GM12878 (cell line): ENCODE measurements at regions not wholly inside any gene's neighbourhood (a gene's known extent, or its start where the extent isn't known, plus 50 kb on each side); places are given as distances from the start of the nearest gene placed in this dataset.

Experiments used
- ATAC-seq: fragments of 200-7000 bp; cut with Tn5 transposase; 3 replicates; pipeline ENCODE4 v1.9.1; 2020; ENCODE audit warnings: mild to moderate bottlenecking, moderate library complexity
- BruUV-seq: library from RNA; stranded (reverse); fragments of 400-500 nt; replicated peaks from 2 replicates; lab custom pipeline; 2021; lab: Mats Ljungman, UMichigan
- CTCF ChIA-PET: fragments of 300-600 bp; sonication (Branson Sonifier 250); formaldehyde crosslinking; extraction: SDS; loops from one replicate; lab custom pipeline; 2021; ENCODE audit warnings: inconsistent platforms; lab: Yijun Ruan, JAX
- POLR2A ChIA-PET: fragments of 350-600 bp; formaldehyde crosslinking; extraction: SDS; loops from one replicate; lab custom pipeline; 2021; ENCODE audit warnings: inconsistent platforms; lab: Charles Lee
- RAD21 ChIA-PET: fragments of 300-600 bp; sonication (Branson Sonifier 250); formaldehyde crosslinking; loops from one replicate; lab custom pipeline; 2023; ENCODE audit warnings: antibody characterized with exemption; ENCODE audit not compliant: unreplicated experiment; lab: Charles Lee
- SMC1A ChIA-PET: fragments of 300-600 bp; sonication (Branson Sonifier 250); formaldehyde crosslinking; loops from one replicate; lab custom pipeline; 2023; ENCODE audit not compliant: unreplicated experiment, uncharacterized antibody; lab: Charles Lee
- DNase-seq: peaks from one replicate; pipeline ENCODE4 v3.0.0-alpha.2; 2011; ENCODE audit warnings: low read depth, low spot score
- FAIRE-seq: peaks from 3 replicates; lab custom pipeline; 2011; peaks lifted over from hg19 to GRCh38; lab: Jason Lieb, UNC
- H2AFZ ChIP-seq: 2 replicates; pipeline ENCODE4 v1.6.0; 2011; ENCODE audit warnings: low read depth, low read length, control low read depth; ENCODE audit not compliant: control insufficient read depth
- H3K27ac ChIP-seq: 2 replicates; pipeline ENCODE4 v1.5.1; 2011; ENCODE audit warnings: control low read depth; ENCODE audit not compliant: control insufficient read depth, insufficient read depth
- H3K27me3 ChIP-seq, 2 experiments: replicated peaks in 1 of 2; 2 replicates each; pipeline versions ENCODE4 v1.6.0 to v1.6.1; 2011; ENCODE audit warnings: low read length in 1 of 2; ENCODE audit not compliant: control insufficient read depth in 2 of 2, insufficient read depth in 2 of 2
- H3K36me3 ChIP-seq, 2 experiments: 2 replicates each; pipeline ENCODE4 v1.5.1; 2011; ENCODE audit warnings: low read length in 1 of 2; ENCODE audit not compliant: control insufficient read depth in 2 of 2, insufficient read depth in 2 of 2
- H3K4me1 ChIP-seq: 2 replicates; pipeline ENCODE4 v1.6.1; 2011; ENCODE audit warnings: mild to moderate bottlenecking, low read length, moderate library complexity, mixed read lengths; ENCODE audit not compliant: control insufficient read depth, insufficient read depth
- H3K4me2 ChIP-seq: 2 replicates; pipeline ENCODE4 v1.6.0; 2011; ENCODE audit warnings: control low read depth; ENCODE audit not compliant: control insufficient read depth, insufficient read depth
- H3K4me3 ChIP-seq: fragments of 200-600 bp; sonication (generic); 2 replicates; pipeline ENCODE4 v1.5.1; 2016
- H3K79me2 ChIP-seq: 2 replicates; pipeline ENCODE4 v1.6.0; 2011; ENCODE audit warnings: low read length; ENCODE audit not compliant: control insufficient read depth, insufficient read depth
- H3K9ac ChIP-seq: 2 replicates; pipeline ENCODE4 v1.8.0; 2011; ENCODE audit warnings: low read length, control low read depth, mixed read lengths; ENCODE audit not compliant: control insufficient read depth, insufficient read depth
- H3K9me3 ChIP-seq: replicated peaks from 3 replicates; pipeline ENCODE4 v1.5.1; 2011; ENCODE audit warnings: mild to moderate bottlenecking, low read length; ENCODE audit not compliant: control insufficient read depth, insufficient read depth
- H4K20me1 ChIP-seq: 2 replicates; pipeline ENCODE4 v1.6.0; 2011; ENCODE audit not compliant: control insufficient read depth, insufficient read depth
- ETV6 ChIP-seq, 2 experiments: fragments of 450-650 bp in 1 of 2; IDR thresholded peaks in 1 of 2; conservative IDR thresholded peaks in 1 of 2; 2 replicates each; pipeline ENCODE4 v1.6.1; 2014; ENCODE audit warnings: antibody characterized with exemption in 1 of 2, borderline replicate concordance in 1 of 2, low read depth in 1 of 2, mild to moderate bottlenecking in 1 of 2, moderate library complexity in 1 of 2
- HDGF ChIP-seq: fragments of 450-650 bp; IDR thresholded peaks from 2 replicates; pipeline ENCODE4 v1.6.1; 2016; ENCODE audit warnings: antibody characterized with exemption
- IKZF1 ChIP-seq: fragments of 450-650 bp; conservative IDR thresholded peaks from 2 replicates; pipeline ENCODE4 v1.6.1; 2017; ENCODE audit warnings: antibody characterized with exemption, mild to moderate bottlenecking
- LARP7 ChIP-seq: fragments of 450-650 bp; IDR thresholded peaks from 2 replicates; pipeline ENCODE4 v1.6.1; 2017; ENCODE audit warnings: mild to moderate bottlenecking
- MXI1 ChIP-seq: fragments of 150-350 bp; IDR thresholded peaks from 2 replicates; pipeline ENCODE4 v1.6.1; 2011; ENCODE audit warnings: low read depth, mild to moderate bottlenecking, inconsistent platforms, low read length, improper control_type of control experiment
- NFXL1 ChIP-seq: fragments of 450-650 bp; IDR thresholded peaks from 2 replicates; pipeline ENCODE4 v1.6.1; 2017; ENCODE audit warnings: antibody characterized with exemption, mild to moderate bottlenecking, borderline replicate concordance
- PAX5 ChIP-seq: IDR thresholded peaks from 2 replicates; pipeline ENCODE4 v1.6.1; 2011; ENCODE audit warnings: low read depth, low read length, borderline replicate concordance
- PAX8 ChIP-seq: fragments of 450-650 bp; IDR thresholded peaks from 2 replicates; pipeline ENCODE4 v1.6.1; 2017; ENCODE audit warnings: mild to moderate bottlenecking, moderate library complexity
- RELA ChIP-seq: fragments of 450-650 bp; IDR thresholded peaks from 2 replicates; pipeline ENCODE4 v1.8.0; 2014; ENCODE audit warnings: borderline replicate concordance; ENCODE audit not compliant: partially characterized antibody
- SIN3A ChIP-seq: IDR thresholded peaks from 2 replicates; pipeline ENCODE4 v1.6.1; 2012; ENCODE audit warnings: low read depth, low read length, improper control_type of control experiment
- SMAD5 ChIP-seq: IDR thresholded peaks from 2 replicates; pipeline ENCODE4 v1.6.1; 2016; ENCODE audit warnings: antibody characterized with exemption, low read depth
- SMC3 ChIP-seq: IDR thresholded peaks from 2 replicates; pipeline ENCODE4 v1.6.1; 2011; ENCODE audit warnings: low read length, improper control_type of control experiment, borderline replicate concordance
- SP1 ChIP-seq: IDR thresholded peaks from one replicate; pipeline ENCODE4 v1.6.1; 2011; ENCODE audit warnings: low read depth, low read length
- WRNIP1 ChIP-seq: IDR thresholded peaks from 2 replicates; pipeline ENCODE4 v1.6.1; 2011; ENCODE audit warnings: low read depth, low read length, improper control_type of control experiment, borderline replicate concordance
- YY1 ChIP-seq: IDR thresholded peaks from 2 replicates; pipeline ENCODE4 v1.6.1; 2011; ENCODE audit warnings: low read depth, mild to moderate bottlenecking, low read length
- ZNF217 ChIP-seq: fragments of 450-650 bp; IDR thresholded peaks from 2 replicates; pipeline ENCODE4 v1.6.1; 2017; ENCODE audit warnings: antibody characterized with exemption, mild to moderate bottlenecking
- ZNF384 ChIP-seq: IDR thresholded peaks from 2 replicates; pipeline ENCODE4 v1.6.1; 2012; ENCODE audit warnings: low read depth, mild to moderate bottlenecking, low read length, improper control_type of control experiment, borderline replicate concordance
- WGBS: methylation state at CpG from one replicate; pipeline ENCODE4 v1.1.6; 2016; ENCODE audit warnings: low lambda C conversion rate; ENCODE audit not compliant: insufficient replicate concordance, insufficient coverage; ENCODE audit errors: missing lambda C conversion rate; 5-methylcytosine and 5-hydroxymethylcytosine counted together
- in situ Hi-C: fragments of 300-500 bp; cut with MboI; formaldehyde crosslinking; loops from 9 replicates; pipeline ENCODE4 v1.14.3; 2018; ENCODE audit warnings: mixed read lengths
- intact Hi-C: fragments of 100-400 bp; cut with micrococcal nuclease; formaldehyde crosslinking; loops from one replicate; pipeline ENCODE4 v1.14.2; 2022; ENCODE audit not compliant: unreplicated experiment
- TF ChIP-seq, protein P1 (sequence below): fragments of 450-650 bp; IDR thresholded peaks from 2 replicates; pipeline ENCODE4 v1.6.1; 2017; ENCODE audit warnings: mild to moderate bottlenecking, moderate library complexity

GRCh38 chr4:132276185-132276584 is 872.9 kb upstream of the PCDH10 start:
- intact Hi-C loops (no loop called here), in situ Hi-C loops (no loop called here)
- no peaks in the 10 kb centered on the region for H3K9me3 ChIP-seq
- no peak overlapping the region for H3K4me2 ChIP-seq
- H3K27me3 ChIP-seq = no peaks in the 10 kb centered on the region
- no peak for FAIRE-seq
- SMC1A ChIA-PET = interaction anchor here (0.8 kb wide), 1 partner anchor 29 kb away, joined by 4 read pairs; no protein-coding TSS in a partner anchor
- no peak for ATAC-seq
- DNase-seq = no peak
- H3K36me3 ChIP-seq = no peaks in the 10 kb centered on the region
- TF ChIP-seq SMAD5 = no peak
- TF ChIP-seq ZNF217 = no peak
- no peak for TF ChIP-seq SP1
- no peak for TF ChIP-seq ZNF384
- no peak for TF ChIP-seq IKZF1
- TF ChIP-seq ETV6 (conservative IDR thresholded peaks at IDR 0.05 in 1 of 2, IDR thresholded peaks at IDR 0.05 in 1 of 2; ENCODE audit: borderline replicate concordance in 1 of 2, low read depth in 1 of 2) = no peak
- TF ChIP-seq SIN3A = no peak
- no peak for TF ChIP-seq RELA
- H3K27ac ChIP-seq = no peak overlapping the region
- RAD21 ChIA-PET = no interaction called here
- H3K4me3 ChIP-seq = no peak overlapping the region
- H3K79me2 ChIP-seq = no peaks in the 10 kb centered on the region
- H3K4me1 ChIP-seq = no peaks in the 10 kb centered on the region
- WGBS = 42% methylated on average over 4 of the region's 4 CpGs
- no peaks in the 10 kb centered on the region for H4K20me1 ChIP-seq
- no TSS peak for BruUV-seq
- CTCF ChIA-PET = no interaction called here
- POLR2A ChIA-PET = no interaction called here
- H3K9ac ChIP-seq = no peak overlapping the region
- no peak overlapping the region for H2AFZ ChIP-seq

DNA sequence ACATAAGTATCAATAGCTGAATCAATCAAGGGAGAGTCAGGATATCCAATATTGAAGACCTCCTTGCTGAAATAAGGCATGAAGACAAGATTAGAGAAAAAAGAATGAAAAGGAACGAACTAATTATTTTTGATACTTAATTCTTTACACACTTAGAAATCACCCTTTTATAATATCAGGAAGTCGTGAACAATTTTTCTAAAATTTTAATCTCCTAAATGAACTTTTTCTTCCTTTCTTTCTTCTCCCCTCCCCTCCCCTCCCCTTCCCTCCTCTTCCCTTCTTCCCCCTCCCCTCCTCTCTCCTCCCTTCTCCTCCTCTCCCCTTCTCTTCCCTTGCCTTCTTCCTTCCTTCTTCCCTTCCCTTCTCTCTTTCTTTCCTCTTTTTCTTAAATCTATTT is 872.1 kb upstream of the PCDH10 start:
- Histone ChIP-seq H3K9ac (no peak overlapping the region), H3K27ac (no peak overlapping the region), H4K20me1 (no peaks in the 10 kb centered on the region), H3K79me2 (no peaks in the 10 kb centered on the region), H3K36me3 (no peaks in the 10 kb centered on the region), H3K4me2 (no peak overlapping the region), H3K4me3 (no peak overlapping the region), H3K9me3 (no peaks in the 10 kb centered on the region), H3K4me1 (no peaks in the 10 kb centered on the region), H2AFZ (no peak overlapping the region), H3K27me3 (no peaks in the 10 kb centered on the region)
- DNase-seq = no peak
- CTCF ChIA-PET = no interaction called here
- POLR2A ChIA-PET = no interaction called here
- 0% methylated on average over 2 of the region's 2 CpGs for WGBS
- in situ Hi-C loops (no loop called here), intact Hi-C loops (no loop called here)
- ATAC-seq = no peak
- FAIRE-seq = no peak
- RAD21 ChIA-PET = no interaction called here
- no TSS peak for BruUV-seq
- SMC1A ChIA-PET = no interaction called here
- TF ChIP-seq YY1 = no peak
- TF ChIP-seq LARP7 = no peak
- no peak for TF ChIP-seq NFXL1
- no peak for TF ChIP-seq PAX8
- no peak for TF ChIP-seq WRNIP1
- TF ChIP-seq SMC3 = no peak
- no peak for TF ChIP-seq PAX5
- TF ChIP-seq, protein P1, sequence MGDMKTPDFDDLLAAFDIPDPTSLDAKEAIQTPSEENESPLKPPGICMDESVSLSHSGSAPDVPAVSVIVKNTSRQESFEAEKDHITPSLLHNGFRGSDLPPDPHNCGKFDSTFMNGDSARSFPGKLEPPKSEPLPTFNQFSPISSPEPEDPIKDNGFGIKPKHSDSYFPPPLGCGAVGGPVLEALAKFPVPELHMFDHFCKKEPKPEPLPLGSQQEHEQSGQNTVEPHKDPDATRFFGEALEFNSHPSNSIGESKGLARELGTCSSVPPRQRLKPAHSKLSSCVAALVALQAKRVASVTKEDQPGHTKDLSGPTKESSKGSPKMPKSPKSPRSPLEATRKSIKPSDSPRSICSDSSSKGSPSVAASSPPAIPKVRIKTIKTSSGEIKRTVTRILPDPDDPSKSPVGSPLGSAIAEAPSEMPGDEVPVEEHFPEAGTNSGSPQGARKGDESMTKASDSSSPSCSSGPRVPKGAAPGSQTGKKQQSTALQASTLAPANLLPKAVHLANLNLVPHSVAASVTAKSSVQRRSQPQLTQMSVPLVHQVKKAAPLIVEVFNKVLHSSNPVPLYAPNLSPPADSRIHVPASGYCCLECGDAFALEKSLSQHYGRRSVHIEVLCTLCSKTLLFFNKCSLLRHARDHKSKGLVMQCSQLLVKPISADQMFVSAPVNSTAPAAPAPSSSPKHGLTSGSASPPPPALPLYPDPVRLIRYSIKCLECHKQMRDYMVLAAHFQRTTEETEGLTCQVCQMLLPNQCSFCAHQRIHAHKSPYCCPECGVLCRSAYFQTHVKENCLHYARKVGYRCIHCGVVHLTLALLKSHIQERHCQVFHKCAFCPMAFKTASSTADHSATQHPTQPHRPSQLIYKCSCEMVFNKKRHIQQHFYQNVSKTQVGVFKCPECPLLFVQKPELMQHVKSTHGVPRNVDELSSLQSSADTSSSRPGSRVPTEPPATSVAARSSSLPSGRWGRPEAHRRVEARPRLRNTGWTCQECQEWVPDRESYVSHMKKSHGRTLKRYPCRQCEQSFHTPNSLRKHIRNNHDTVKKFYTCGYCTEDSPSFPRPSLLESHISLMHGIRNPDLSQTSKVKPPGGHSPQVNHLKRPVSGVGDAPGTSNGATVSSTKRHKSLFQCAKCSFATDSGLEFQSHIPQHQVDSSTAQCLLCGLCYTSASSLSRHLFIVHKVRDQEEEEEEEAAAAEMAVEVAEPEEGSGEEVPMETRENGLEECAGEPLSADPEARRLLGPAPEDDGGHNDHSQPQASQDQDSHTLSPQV = no peak
- TF ChIP-seq HDGF = no peak
- TF ChIP-seq MXI1 = no peak
